CD14-positive monocyte (primary cell): ENCODE measurements at regions not wholly inside any gene's neighbourhood (a gene's known extent, or its start where the extent isn't known, plus 50 kb on each side); places are given as distances from the start of the nearest gene placed in this dataset.

Experiments
- DNase-seq, 3 donors: peaks; one replicate each; pipeline ENCODE4 v3.0.0-alpha.2; 2011 to 2022
- H2AFZ ChIP-seq: 2 replicates; pipeline ENCODE4 v1.6.0; 2012; ENCODE audit warnings: mild to moderate bottlenecking, low read depth, low read length, inconsistent platforms; ENCODE audit not compliant: insufficient read depth, poor library complexity, severe bottlenecking
- H3K27ac ChIP-seq, 2 donors: 1 replicate in 1 of 2; 2 replicates in 1 of 2; pipeline ENCODE4 v1.5.1; 2012 to 2013; ENCODE audit warnings: low read length in 2 of 2, control low read depth in 1 of 2, inconsistent platforms in 1 of 2, low read depth in 1 of 2, mild to moderate bottlenecking in 1 of 2
- H3K27me3 ChIP-seq, 2 donors: one replicate each; pipeline versions ENCODE4 v1.6.0 to v1.6.1; 2011 to 2013; ENCODE audit warnings: low read length in 2 of 2; ENCODE audit not compliant: control insufficient read depth in 2 of 2, insufficient read depth in 2 of 2
- H3K36me3 ChIP-seq, 2 donors: replicated peaks in 1 of 2; 1 replicate in 1 of 2; 2 replicates in 1 of 2; pipeline versions ENCODE4 v1.5.1 to v1.6.1; 2012 to 2013; ENCODE audit warnings: low read length in 2 of 2, control low read depth in 1 of 2, inconsistent platforms in 1 of 2, mild to moderate bottlenecking in 1 of 2; ENCODE audit not compliant: insufficient read depth in 2 of 2, control insufficient read depth in 1 of 2
- H3K4me1 ChIP-seq, 2 donors: 1 replicate in 1 of 2; 2 replicates in 1 of 2; pipeline versions ENCODE4 v1.5.1 to v1.6.1; 2012 to 2013; ENCODE audit warnings: low read length in 2 of 2, control low read depth in 1 of 2, inconsistent platforms in 1 of 2, mild to moderate bottlenecking in 1 of 2, moderate library complexity in 1 of 2; ENCODE audit not compliant: insufficient read depth in 2 of 2, control insufficient read depth in 1 of 2
- H3K4me2 ChIP-seq: replicated peaks from 2 replicates; pipeline ENCODE3; 2012; ENCODE audit warnings: low read length, moderate library complexity, mild to moderate bottlenecking; ENCODE audit not compliant: poor library complexity, severe bottlenecking; ENCODE audit errors: extremely low read depth
- H3K4me3 ChIP-seq, 3 experiments: fragments of 200-600 bp in 1 of 3; sonication (generic) in 1 of 3; replicated peaks in 1 of 3; 1 replicate in 2 of 3; 2 replicates in 1 of 3; pipeline ENCODE4 v1.5.1; 2011 to 2013; ENCODE audit warnings: low read length in 3 of 3, mild to moderate bottlenecking in 3 of 3, control low read depth in 2 of 3, low read depth in 2 of 3, inconsistent platforms in 1 of 3, moderate library complexity in 1 of 3
- H3K79me2 ChIP-seq: 2 replicates; pipeline ENCODE4 v1.6.0; 2012; ENCODE audit warnings: mild to moderate bottlenecking, control low read depth, inconsistent platforms, low read length, moderate library complexity; ENCODE audit not compliant: insufficient read depth
- H3K9ac ChIP-seq: 2 replicates; pipeline ENCODE4 v1.6.0; 2017; ENCODE audit warnings: low read length, mild to moderate bottlenecking; ENCODE audit not compliant: insufficient read depth, poor library complexity, severe bottlenecking
- H3K9me3 ChIP-seq, 2 donors: replicated peaks in 1 of 2; 1 replicate in 1 of 2; 2 replicates in 1 of 2; pipeline versions ENCODE4 v1.5.1 to v1.6.1; 2012 to 2013; ENCODE audit warnings: low read length in 2 of 2, control low read depth in 1 of 2; ENCODE audit not compliant: control insufficient read depth in 1 of 2, insufficient read depth in 1 of 2
- H4K20me1 ChIP-seq: 2 replicates; pipeline ENCODE4 v1.6.0; 2012; ENCODE audit warnings: mild to moderate bottlenecking, low read length, control low read depth, moderate library complexity; ENCODE audit not compliant: insufficient read depth
- H3K27ac Mint-ChIP-seq, 7 donors: one replicate each; pipeline ENCODE4 v1.8.0; 2020; ENCODE audit warnings: mild to moderate bottlenecking in 7 of 7, mixed read lengths in 7 of 7, moderate library complexity in 6 of 7, inconsistent platforms in 2 of 7
- H3K27me3 Mint-ChIP-seq, 3 donors: one replicate each; pipeline ENCODE4 v1.8.0; 2021 to 2022; ENCODE audit warnings: low read depth in 3 of 3, mild to moderate bottlenecking in 3 of 3, mixed read lengths in 3 of 3, moderate library complexity in 3 of 3, inconsistent platforms in 1 of 3
- H3K36me3 Mint-ChIP-seq, 2 donors: one replicate each; pipeline ENCODE4 v1.8.0; 2020; ENCODE audit warnings: mixed read lengths in 2 of 2, inconsistent platforms in 1 of 2, mild to moderate bottlenecking in 1 of 2
- H3K4me1 Mint-ChIP-seq: one replicate; pipeline ENCODE4 v1.8.0; 2020; ENCODE audit warnings: mild to moderate bottlenecking, mixed read lengths
- H3K4me3 Mint-ChIP-seq, 2 donors: one replicate each; pipeline ENCODE4 v1.8.0; 2020; ENCODE audit warnings: mild to moderate bottlenecking in 2 of 2, mixed read lengths in 2 of 2, moderate library complexity in 1 of 2
- H3K9me3 Mint-ChIP-seq, 7 donors: one replicate each; pipeline ENCODE4 v1.8.0; 2020 to 2022; ENCODE audit warnings: mixed read lengths in 7 of 7, mild to moderate bottlenecking in 6 of 7, moderate library complexity in 6 of 7, inconsistent platforms in 2 of 7
- CTCF ChIP-seq: fragments of 200-600 bp; IDR thresholded peaks from one replicate; pipeline ENCODE4 v1.8.0; 2022; ENCODE audit warnings: antibody characterized with exemption, mild to moderate bottlenecking
- WGBS: methylation state at CpG from one replicate; pipeline ENCODE4 v1.1.5; 2013; ENCODE audit warnings: missing lambda C conversion rate; ENCODE audit not compliant: insufficient coverage; 5-methylcytosine and 5-hydroxymethylcytosine counted together
- intact Hi-C, 2 donors: fragments of 100-400 bp; cut with micrococcal nuclease; formaldehyde crosslinking; loops; one replicate each; pipeline versions ENCODE4 v1.15.0 to v1.15.1; 2023

DNA sequence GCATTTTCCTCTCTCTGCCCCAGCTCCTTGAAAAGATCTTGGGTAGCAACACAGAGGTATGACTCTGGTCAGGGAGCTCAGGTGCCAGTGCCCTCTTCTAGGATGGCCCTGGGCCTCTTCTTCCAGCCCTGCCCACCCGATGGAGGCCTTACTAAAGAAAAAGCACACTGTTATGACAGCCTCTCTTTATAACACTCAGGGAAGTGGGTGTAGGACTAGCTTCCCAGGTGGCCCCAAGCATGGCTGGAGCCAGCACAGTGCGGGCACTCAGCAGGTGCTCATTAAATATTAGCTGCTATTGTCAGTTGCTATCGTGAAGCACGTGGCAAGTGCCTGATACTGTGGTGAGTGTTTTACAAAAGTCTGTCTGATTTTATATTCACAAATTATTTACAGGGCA, 127.2 kb upstream of the B3GAT1 start:
- Histone ChIP-seq H3K4me3 (no peak overlapping the region), H3K27me3 (peaks cover 0 to 4% of the 10 kb centered on the region in 2 donors), H3K4me2 (no peak overlapping the region), H3K4me1 (no peaks in the 10 kb centered on the region), H3K27ac (no peak overlapping the region), H3K36me3 (no peaks in the 10 kb centered on the region), H3K9me3 (no peaks in the 10 kb centered on the region), H3K9ac (no peak overlapping the region), H2AFZ (no peak overlapping the region), H3K79me2 (no peaks in the 10 kb centered on the region), H4K20me1 (no peaks in the 10 kb centered on the region)
- no peak for DNase-seq
- H3K4me3 Mint-ChIP-seq: no peak overlapping the region
- peaks cover 25 to 28% (median 25%) of the 10 kb centered on the region in 3 donors for H3K27me3 Mint-ChIP-seq
- intact Hi-C loops: no loop called here
- no peak for TF ChIP-seq CTCF
- H3K4me1 Mint-ChIP-seq: peaks cover 4% of the 10 kb centered on the region
- H3K36me3 Mint-ChIP-seq: no peaks in the 10 kb centered on the region
- H3K27ac Mint-ChIP-seq: no peak overlapping the region
- H3K9me3 Mint-ChIP-seq: peaks cover 0 to 8% (median 2%) of the 10 kb centered on the region in 7 donors
- whole genome bisulfite sequencing: no CpG with 5 or more reads among the region's 4 CpGs

- H4K20me1 ChIP-seq: no peaks in the 10 kb centered on the region
- peaks cover 25 to 31% (median 25%) of the 10 kb centered on the region in 3 donors for H3K27me3 Mint-ChIP-seq
- H3K4me3 Mint-ChIP-seq: no peak overlapping the region
- peaks cover 0 to 4% of the 10 kb centered on the region in 2 donors for H3K27me3 ChIP-seq
- H3K9me3 ChIP-seq: no peaks in the 10 kb centered on the region
- no peaks in the 10 kb centered on the region for H3K79me2 ChIP-seq
- H3K4me1 Mint-ChIP-seq: peaks cover 4% of the 10 kb centered on the region
- H3K9me3 Mint-ChIP-seq: peaks cover 0 to 8% (median 2%) of the 10 kb centered on the region in 7 donors
- H3K27ac Mint-ChIP-seq: no peak overlapping the region
- intact Hi-C loops: no loop called here
- H3K36me3 Mint-ChIP-seq: no peaks in the 10 kb centered on the region
- WGBS: 98% methylated on average over 14 of the region's 15 CpGs
- H3K27ac ChIP-seq: no peak overlapping the region
- H3K4me2 ChIP-seq: no peak overlapping the region
- no peak overlapping the region for H2AFZ ChIP-seq
- H3K9ac ChIP-seq: no peak overlapping the region
- no peaks in the 10 kb centered on the region for H3K4me1 ChIP-seq
- no peaks in the 10 kb centered on the region for H3K36me3 ChIP-seq
- no peak for DNase-seq
- TF ChIP-seq CTCF: no peak
- no peak overlapping the region for H3K4me3 ChIP-seq
Observed at GRCh38 chr11:134538742-134539141, 126.7 kb upstream of the B3GAT1 start.
